ENCODE measurements at regions not wholly inside any gene's neighbourhood (a gene's known extent, or its start where the extent isn't known, plus 50 kb on each side); places are given as distances from the start of the nearest gene placed in this dataset.

GRCh38 chr18:51639541-51639940 lies 442.1 kb upstream of the MEX3C start (continued):
- no peak for TF ChIP-seq EP300 (IDR thresholded peaks at IDR 0.05; ENCODE audit: borderline replicate concordance in 1 of 2, control insufficient read depth in 1 of 2, low read depth in 2 of 2, low read length in 2 of 2)

- H3K9ac ChIP-seq (ENCODE audit: control insufficient read depth, insufficient read depth, low read length) = no peak overlapping the region
- intact Hi-C loops (cut with micrococcal nuclease; ENCODE audit: unreplicated experiment) (no loop called here), in situ Hi-C loops (cut with MboI) (no loop called here)
- H3K27ac ChIP-seq (ENCODE audit: control insufficient read depth, insufficient read depth) = no peak overlapping the region
- WGBS (ENCODE audit: insufficient coverage, insufficient replicate concordance, low lambda C conversion rate, missing lambda C conversion rate) = 16% methylated on average over 2 of the region's 2 CpGs
- ChIA-PET SMC1A (ENCODE audit: uncharacterized antibody, unreplicated experiment) (interaction anchor here (1.4 kb wide), 1 partner anchor 12 kb away, joined by 6 read pairs; no protein-coding TSS in a partner anchor), CTCF (interaction anchor here (2.0 kb wide), 1 partner anchor 11 kb away, joined by 5 read pairs; no protein-coding TSS in a partner anchor), POLR2A (no interaction called here), RAD21 (ENCODE audit: unreplicated experiment) (no interaction called here)
- no peaks in the 10 kb centered on the region for H4K20me1 ChIP-seq (ENCODE audit: control insufficient read depth, insufficient read depth)
- no peak overlapping the region for H3K4me2 ChIP-seq (ENCODE audit: control insufficient read depth, insufficient read depth)
- H2AFZ ChIP-seq (ENCODE audit: control insufficient read depth, low read depth, low read length) = no peak overlapping the region
- TF ChIP-seq SMAD5 (IDR thresholded peaks at IDR 0.05; ENCODE audit: low read depth) (no peak), RUNX3 (IDR thresholded peaks at IDR 0.05; ENCODE audit: low read length) (no peak), TCF7 (IDR thresholded peaks at IDR 0.05; ENCODE audit: borderline replicate concordance) (no peak), NBN (IDR thresholded peaks at IDR 0.05) (no peak), SIN3A (IDR thresholded peaks at IDR 0.05; ENCODE audit: low read depth, low read length) (no peak), ATF7 (IDR thresholded peaks at IDR 0.05; ENCODE audit: low read depth) (no peak), NR2C2 (IDR thresholded peaks at IDR 0.05; ENCODE audit: borderline replicate concordance, control insufficient read depth, insufficient read length, low read depth) (no peak)
- no peaks in the 10 kb centered on the region for H3K9me3 ChIP-seq (replicated peaks; ENCODE audit: control insufficient read depth, insufficient read depth, low read length)
- H3K4me3 ChIP-seq = no peak overlapping the region
- no peaks in the 10 kb centered on the region for H3K36me3 ChIP-seq (ENCODE audit: control insufficient read depth in 2 of 2, insufficient read depth in 2 of 2, low read length in 1 of 2)
- no TSS peak for BruUV-seq (replicated peaks)
- DNase-seq (ENCODE audit: low read depth, low spot score) (no peak), FAIRE-seq (no peak), ATAC-seq (no peak)
- H3K27me3 ChIP-seq (replicated peaks in 1 of 2; ENCODE audit: control insufficient read depth in 2 of 2, insufficient read depth in 2 of 2, low read length in 1 of 2) = no peaks in the 10 kb centered on the region
- H3K4me1 ChIP-seq (ENCODE audit: control insufficient read depth, insufficient read depth, low read length) = no peaks in the 10 kb centered on the region
- no peaks in the 10 kb centered on the region for H3K79me2 ChIP-seq (ENCODE audit: control insufficient read depth, insufficient read depth, low read length)
These were observed 446.0 kb upstream of the MEX3C start for GRCh38 chr18:51643483-51643882.

GRCh38 chr18:51645607-51646006 lies 448.1 kb upstream of the MEX3C start:
- ChIA-PET CTCF (interaction anchor here (0.6 to 2.0 kb wide), 4 partner anchors 14 to 663 kb away, joined by 3 to 5 read pairs (median 4); no protein-coding TSS in a partner anchor), RAD21 (ENCODE audit: unreplicated experiment) (interaction anchor here (1.6 kb wide), 1 partner anchor 25 kb away, joined by 3 read pairs; no protein-coding TSS in a partner anchor), SMC1A (ENCODE audit: uncharacterized antibody, unreplicated experiment) (interaction anchor here (0.6 to 2.2 kb wide), 3 partner anchors 16 to 1508 kb away, joined by 3 to 7 read pairs (median 4); no protein-coding TSS in a partner anchor), POLR2A (no interaction called here)
- BruUV-seq (replicated peaks) = no TSS peak
- no peak overlapping the region for H3K4me2 ChIP-seq (ENCODE audit: control insufficient read depth, insufficient read depth)
- no peak overlapping the region for H2AFZ ChIP-seq (ENCODE audit: control insufficient read depth, low read depth, low read length)
- intact Hi-C loops (cut with micrococcal nuclease; ENCODE audit: unreplicated experiment) = no loop called here
- no peak overlapping the region for H3K4me3 ChIP-seq
- H3K27me3 ChIP-seq (replicated peaks in 1 of 2; ENCODE audit: control insufficient read depth in 2 of 2, insufficient read depth in 2 of 2, low read length in 1 of 2) = no peaks in the 10 kb centered on the region
- no peaks in the 10 kb centered on the region for H3K79me2 ChIP-seq (ENCODE audit: control insufficient read depth, insufficient read depth, low read length)
- no peaks in the 10 kb centered on the region for H3K4me1 ChIP-seq (ENCODE audit: control insufficient read depth, insufficient read depth, low read length)
- no peak for FAIRE-seq
- DNase-seq (ENCODE audit: low read depth, low spot score) = no peak
- ATAC-seq = no peak
- no peaks in the 10 kb centered on the region for H4K20me1 ChIP-seq (ENCODE audit: control insufficient read depth, insufficient read depth)
- no peak overlapping the region for H3K9ac ChIP-seq (ENCODE audit: control insufficient read depth, insufficient read depth, low read length)
- H3K9me3 ChIP-seq (replicated peaks; ENCODE audit: control insufficient read depth, insufficient read depth, low read length) = no peaks in the 10 kb centered on the region
- H3K36me3 ChIP-seq (ENCODE audit: control insufficient read depth in 2 of 2, insufficient read depth in 2 of 2, low read length in 1 of 2) = no peaks in the 10 kb centered on the region
- in situ Hi-C loops (cut with MboI) = no loop called here
- H3K27ac ChIP-seq (ENCODE audit: control insufficient read depth, insufficient read depth) = no peak overlapping the region
- TF ChIP-seq SREBF1 (IDR thresholded peaks at IDR 0.05; ENCODE audit: low read length) (no peak), REST (IDR thresholded peaks at IDR 0.05; ENCODE audit: low read depth, low read length) (peak; percentile 66; the same call in 1 of the 2 replicates)

Measured in GM12878 (cell line).